Fibroblast of mammary gland (primary cell): ENCODE measurements at regions not wholly inside any gene's neighbourhood (a gene's known extent, or its start where the extent isn't known, plus 50 kb on each side); places are given as distances from the start of the nearest gene placed in this dataset.

ENCODE experiments used
- DNase-seq: peaks from one replicate; pipeline ENCODE4 v3.0.0-alpha.2; 2010; ENCODE audit warnings: low read depth
- H3K4me3 ChIP-seq: 2 replicates; pipeline ENCODE4 v1.5.1; 2011; ENCODE audit warnings: low read depth, mild to moderate bottlenecking, low read length, moderate library complexity; ENCODE audit not compliant: control insufficient read depth
- TF ChIP-seq, protein P1 (sequence below): conservative IDR thresholded peaks from 2 replicates; pipeline ENCODE4 v1.5.1; 2011; ENCODE audit warnings: low read depth, low read length, inconsistent platforms; ENCODE audit not compliant: control insufficient read depth, insufficient read depth

- TF ChIP-seq, protein P1, sequence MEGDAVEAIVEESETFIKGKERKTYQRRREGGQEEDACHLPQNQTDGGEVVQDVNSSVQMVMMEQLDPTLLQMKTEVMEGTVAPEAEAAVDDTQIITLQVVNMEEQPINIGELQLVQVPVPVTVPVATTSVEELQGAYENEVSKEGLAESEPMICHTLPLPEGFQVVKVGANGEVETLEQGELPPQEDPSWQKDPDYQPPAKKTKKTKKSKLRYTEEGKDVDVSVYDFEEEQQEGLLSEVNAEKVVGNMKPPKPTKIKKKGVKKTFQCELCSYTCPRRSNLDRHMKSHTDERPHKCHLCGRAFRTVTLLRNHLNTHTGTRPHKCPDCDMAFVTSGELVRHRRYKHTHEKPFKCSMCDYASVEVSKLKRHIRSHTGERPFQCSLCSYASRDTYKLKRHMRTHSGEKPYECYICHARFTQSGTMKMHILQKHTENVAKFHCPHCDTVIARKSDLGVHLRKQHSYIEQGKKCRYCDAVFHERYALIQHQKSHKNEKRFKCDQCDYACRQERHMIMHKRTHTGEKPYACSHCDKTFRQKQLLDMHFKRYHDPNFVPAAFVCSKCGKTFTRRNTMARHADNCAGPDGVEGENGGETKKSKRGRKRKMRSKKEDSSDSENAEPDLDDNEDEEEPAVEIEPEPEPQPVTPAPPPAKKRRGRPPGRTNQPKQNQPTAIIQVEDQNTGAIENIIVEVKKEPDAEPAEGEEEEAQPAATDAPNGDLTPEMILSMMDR: no peak
- H3K4me3 ChIP-seq: no peak overlapping the region
- DNase-seq: no peak
Measured at GRCh38 chr5:87775228-87775627, 362.5 kb upstream of the CCNH start.

DNA sequence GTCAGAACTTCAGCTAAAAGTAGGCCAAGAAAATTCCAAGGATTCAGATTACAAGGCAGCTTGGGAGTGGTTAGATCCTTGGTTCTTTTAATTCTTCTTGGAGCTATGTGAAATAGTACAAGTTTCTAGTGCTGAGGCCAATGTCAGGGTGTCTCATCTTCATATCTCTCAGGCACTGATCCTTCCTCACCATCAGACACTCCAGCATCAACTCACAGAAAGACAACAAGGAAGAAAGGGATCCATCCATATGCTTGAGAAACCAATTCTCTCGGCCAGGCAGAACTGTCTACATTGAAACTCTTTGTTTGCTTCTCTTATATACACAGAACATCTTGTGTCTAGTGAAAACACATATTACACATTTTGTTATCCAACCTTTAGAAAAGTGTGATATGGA lies 362.1 kb upstream of the CCNH start:
- H3K4me3 ChIP-seq: no peak overlapping the region
- DNase-seq: no peak
- TF ChIP-seq, protein P1: no peak

DNA sequence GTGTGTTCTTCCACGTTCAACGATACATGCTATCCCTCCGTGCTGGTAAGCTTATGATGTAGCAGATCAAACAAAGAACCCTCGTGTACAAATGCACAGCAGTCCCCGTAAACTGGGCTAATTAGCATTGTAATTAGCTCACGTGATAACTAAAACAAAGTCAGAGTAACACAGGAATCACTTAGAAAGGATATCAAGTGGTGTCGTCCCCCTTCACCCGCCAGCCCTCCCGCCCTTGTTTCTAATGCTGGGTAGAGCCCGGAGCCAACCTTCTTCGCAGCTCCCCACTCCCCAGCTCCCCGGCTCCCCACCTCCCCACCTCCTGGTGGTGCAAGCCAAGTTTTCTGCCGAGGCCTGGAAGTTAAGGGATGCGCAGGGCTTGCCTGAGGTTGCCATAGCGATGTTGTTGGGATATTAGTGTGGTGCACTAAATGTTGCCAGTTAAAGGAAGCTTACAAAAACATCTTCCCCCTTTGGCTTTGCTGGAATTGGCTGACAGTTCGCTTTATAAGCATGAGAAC lies 357.9 kb upstream of the CCNH start:
- H3K4me3 ChIP-seq: no peak overlapping the region
- TF ChIP-seq, protein P1: no peak
- DNase-seq: no peak

DNA sequence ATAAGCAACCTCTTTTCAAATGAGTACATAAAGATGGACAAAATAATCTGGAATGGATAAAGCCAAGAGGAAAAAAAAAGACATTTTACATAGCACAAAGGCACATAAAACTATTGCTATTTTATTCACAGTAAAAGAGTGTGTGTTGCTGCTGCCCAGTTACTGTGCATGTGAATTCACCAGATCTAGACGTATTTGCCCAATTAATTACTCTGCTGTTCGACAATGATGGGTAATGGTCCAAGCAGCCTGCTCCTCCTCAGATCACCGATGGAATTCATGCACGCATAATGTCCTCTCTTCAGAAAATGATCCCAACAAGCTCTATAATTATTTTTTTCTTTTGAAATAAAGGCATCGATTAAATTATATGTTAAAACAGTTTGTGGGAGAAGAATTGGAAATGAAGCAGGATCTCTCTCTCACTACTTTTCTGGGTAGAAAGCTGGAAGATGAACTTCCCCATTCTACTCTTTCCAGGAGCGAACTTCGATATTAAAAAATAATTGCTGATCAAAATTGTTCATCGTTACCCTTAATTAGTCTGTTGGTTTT lies 357.4 kb upstream of the CCNH start:
- TF ChIP-seq, protein P1: no peak
- DNase-seq: no peak
- no peak overlapping the region for H3K4me3 ChIP-seq

GRCh38 chr5:87769157-87769556 lies 356.4 kb upstream of the CCNH start:
- peak; percentile 15 for DNase-seq
- TF ChIP-seq, protein P1: no peak
- no peak overlapping the region for H3K4me3 ChIP-seq

DNA sequence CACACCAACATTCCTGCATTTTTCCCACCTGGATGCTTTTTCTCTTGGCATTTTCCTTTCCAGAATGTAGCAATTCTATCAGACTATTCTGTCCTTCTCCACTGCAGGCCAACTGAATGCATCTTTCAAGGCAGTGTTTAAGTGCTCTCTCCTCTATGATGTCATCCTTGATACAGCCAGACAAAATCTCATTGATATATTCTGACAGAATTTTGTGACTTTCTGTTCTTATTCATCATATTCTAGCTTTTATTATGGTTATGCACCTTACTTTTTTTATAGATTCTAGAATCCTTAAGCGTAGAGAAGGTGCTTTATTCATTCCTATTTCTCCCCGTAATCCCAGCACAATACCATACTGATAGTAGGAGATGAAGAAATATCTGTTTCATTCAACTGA lies 355.5 kb upstream of the CCNH start:
- no peak for DNase-seq
- TF ChIP-seq, protein P1: no peak
- H3K4me3 ChIP-seq: no peak overlapping the region

DNA sequence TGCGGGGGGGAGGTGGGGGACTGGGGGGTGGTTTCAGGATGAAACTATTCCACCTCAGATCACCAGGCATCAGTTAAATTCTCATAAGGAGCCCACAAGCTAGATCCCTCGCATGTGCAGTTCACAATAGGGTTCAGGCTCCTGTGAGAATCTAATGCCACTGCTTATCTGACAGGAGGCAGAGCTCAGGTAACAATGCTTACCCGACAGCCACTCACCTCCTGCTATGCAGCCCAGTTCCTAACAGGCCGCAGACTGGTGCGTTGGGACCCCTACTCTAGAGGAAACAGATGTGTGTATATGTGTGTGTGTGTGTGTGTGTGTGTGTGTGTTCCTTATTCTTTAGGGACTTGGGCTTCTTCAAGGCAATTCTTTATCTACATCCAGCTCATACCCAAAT lies 352.3 kb upstream of the CCNH start:
- H3K4me3 ChIP-seq: no peak overlapping the region
- DNase-seq: no peak
- TF ChIP-seq, protein P1: no peak
